ENCODE measurements at regions not wholly inside any gene's neighbourhood (a gene's known extent, or its start where the extent isn't known, plus 50 kb on each side); places are given as distances from the start of the nearest gene placed in this dataset.
"Not testable (repeated sequence)": the region's sequence is repeated elsewhere in the genome, so short reads cannot be mapped to it uniquely, and the experiment has no call there.

GRCh38 chr4:30148828-30149227, 571.3 kb upstream of the PCDH7 start:
- DNase-seq (ENCODE audit: low spot score): not testable (repeated sequence)

GRCh38 chr4:30149539-30149938, 570.6 kb upstream of the PCDH7 start:
- not testable (repeated sequence) for DNase-seq (ENCODE audit: low spot score)

GRCh38 chr4:30153427-30153826, 566.7 kb upstream of the PCDH7 start:
- no peak for DNase-seq (ENCODE audit: low spot score)

DNA sequence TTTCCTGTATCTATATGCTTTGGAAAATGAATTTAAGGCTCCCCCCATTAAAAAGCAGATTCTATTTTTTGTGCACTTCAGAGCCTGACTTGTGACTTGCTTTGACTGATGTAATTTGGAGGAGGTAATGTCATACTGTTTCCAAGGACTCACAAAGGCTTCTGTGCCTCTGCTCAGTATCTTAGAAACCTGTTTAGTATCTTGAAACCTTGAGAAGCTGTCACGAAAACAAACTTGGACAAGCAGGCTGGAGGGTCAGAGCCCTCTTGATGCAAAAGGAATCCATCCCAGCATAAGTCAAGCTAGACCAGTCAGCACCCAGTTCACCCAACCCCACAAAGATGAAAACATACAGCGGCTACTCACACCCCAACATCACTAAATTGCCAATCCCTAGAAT, 560.0 kb upstream of the PCDH7 start:
- no peak for DNase-seq (ENCODE audit: low spot score)

GRCh38 chr4:30172416-30172815, 547.8 kb upstream of the PCDH7 start:
- DNase-seq (ENCODE audit: low spot score): no peak

- DNase-seq (ENCODE audit: low spot score): no peak
Measured at GRCh38 chr4:30181512-30181911, 538.7 kb upstream of the PCDH7 start.

GRCh38 chr4:30181918-30182317, 538.3 kb upstream of the PCDH7 start:
- DNase-seq (ENCODE audit: low spot score): no peak

GRCh38 chr4:30182786-30183185, 537.4 kb upstream of the PCDH7 start:
- DNase-seq (ENCODE audit: low spot score): no peak

DNA sequence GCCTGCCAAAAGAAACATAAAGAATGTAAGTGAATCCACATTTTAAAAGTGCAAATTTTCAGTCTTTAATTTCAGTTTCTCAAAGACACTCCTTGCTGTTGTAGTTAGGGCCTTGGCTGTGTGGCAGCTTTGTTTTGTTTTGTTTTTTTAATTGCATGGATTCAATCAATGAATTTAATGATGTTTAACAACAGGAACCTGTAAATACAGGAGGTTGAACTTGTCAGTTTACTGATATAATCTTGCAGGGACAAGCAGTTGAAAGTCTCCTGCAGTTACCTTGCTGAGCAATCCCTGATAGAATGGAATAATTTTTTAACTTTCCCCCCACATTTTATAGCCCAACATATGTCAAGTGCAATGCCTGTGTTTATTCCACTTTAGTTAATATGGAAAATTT, 528.3 kb upstream of the PCDH7 start:
- no peak for DNase-seq (ENCODE audit: low spot score)

- no peak for DNase-seq (ENCODE audit: low spot score)
Measured at GRCh38 chr4:30207389-30207788, 512.8 kb upstream of the PCDH7 start.

GRCh38 chr4:30208731-30209435, 511.3 kb upstream of the PCDH7 start:
- DNase-seq (ENCODE audit: low spot score): no peak

DNA sequence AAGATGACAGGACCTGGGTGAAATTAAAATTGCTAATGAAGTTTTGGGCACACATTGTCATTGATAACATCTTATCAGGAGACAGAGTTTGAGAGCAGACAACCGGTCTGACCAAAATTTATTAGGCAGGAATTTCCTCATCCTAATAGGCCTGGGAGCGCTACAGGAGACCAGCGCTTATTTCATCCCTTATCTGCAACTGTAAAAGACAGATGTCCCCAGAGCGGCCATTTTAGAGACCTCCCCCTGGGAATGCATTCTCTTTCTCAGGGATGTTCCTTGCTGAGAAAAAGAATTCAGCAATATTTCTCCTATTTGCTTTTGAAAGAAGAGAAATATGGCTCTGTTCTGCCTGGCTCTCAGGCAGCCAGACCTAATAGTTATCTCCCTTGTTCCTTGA, 504.2 kb upstream of the PCDH7 start:
- DNase-seq (ENCODE audit: low spot score): not testable (repeated sequence)

DNA sequence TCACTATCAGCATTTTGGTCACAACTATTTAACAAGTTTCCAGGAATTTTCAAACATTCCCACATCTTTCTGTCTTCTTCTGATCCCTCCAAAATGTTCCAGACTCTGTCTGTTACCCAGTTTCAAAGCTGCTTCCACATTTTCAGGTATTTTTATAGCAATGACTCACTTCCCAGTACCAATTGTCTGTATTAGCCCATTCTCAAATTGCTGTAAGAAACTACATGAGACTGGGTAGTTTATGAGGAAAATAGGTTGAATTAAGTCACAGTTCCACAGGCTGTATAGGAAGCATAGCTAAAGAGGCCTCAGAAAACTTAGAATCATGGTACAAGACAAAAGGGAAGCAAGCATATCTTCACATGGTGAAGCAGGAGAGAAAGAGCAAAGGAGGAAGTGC, 475.0 kb upstream of the PCDH7 start:
- DNase-seq (ENCODE audit: low spot score): no peak

DNA sequence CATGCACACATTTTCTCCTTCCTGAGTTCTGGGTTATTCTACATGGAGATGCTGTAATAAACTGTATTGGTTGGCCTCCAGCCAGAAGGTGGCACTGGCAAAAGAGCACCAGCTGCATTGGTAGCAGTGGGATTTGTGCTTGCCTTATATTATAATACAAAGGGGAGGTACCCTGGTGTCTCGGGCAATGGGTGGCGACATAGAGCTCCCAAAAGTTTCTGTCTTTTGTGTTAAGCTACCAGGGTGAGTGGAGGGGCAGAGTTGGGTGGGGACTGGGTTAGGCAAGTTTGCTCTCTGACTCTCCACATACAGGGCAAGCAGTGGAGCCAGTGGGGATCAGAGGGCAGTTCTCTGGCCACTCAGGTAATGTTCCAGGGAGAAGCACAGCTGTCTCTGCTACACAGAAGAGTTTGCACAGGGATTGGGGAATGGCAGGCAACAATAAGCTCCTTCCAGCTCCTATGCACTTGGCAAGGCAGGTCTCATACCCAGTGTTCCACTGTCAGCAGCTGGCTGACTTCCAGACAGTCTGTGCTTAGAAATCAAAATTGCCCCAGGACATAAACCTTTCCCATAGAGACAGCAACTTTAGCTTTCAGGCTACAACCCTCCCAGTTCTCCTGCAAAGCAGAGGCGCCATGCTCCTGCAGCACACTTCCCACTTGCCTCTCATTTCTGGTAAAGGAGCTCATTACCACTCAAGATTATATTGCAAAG, 463.9 kb upstream of the PCDH7 start:
- no peak for DNase-seq (ENCODE audit: low spot score)

- no peak for DNase-seq (ENCODE audit: low spot score)
Measured at GRCh38 chr4:30258949-30259348, 461.2 kb upstream of the PCDH7 start.

GRCh38 chr4:30262379-30262778, 457.8 kb upstream of the PCDH7 start:
- DNase-seq (ENCODE audit: low spot score): no peak

DNA sequence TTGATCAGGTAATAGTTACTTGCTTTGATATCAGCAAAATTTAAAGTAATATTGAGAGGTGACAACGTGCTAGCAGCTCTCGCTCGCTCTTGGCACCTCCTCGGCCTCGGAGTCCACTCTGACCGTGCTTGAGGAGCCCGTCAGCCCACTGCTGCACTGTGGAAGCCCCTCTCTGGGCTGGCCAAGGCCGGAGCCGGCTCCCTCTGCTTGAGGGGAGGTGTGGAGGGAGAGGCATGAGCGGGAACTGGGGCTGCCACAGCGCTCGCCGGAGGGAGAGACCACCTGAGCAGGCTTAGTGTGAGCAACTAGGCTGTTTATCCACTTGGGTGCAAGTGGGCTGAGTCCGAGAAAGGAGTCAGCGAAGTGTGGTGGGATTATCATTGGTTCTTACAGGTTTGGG, 455.7 kb upstream of the PCDH7 start:
- DNase-seq (ENCODE audit: low spot score): no peak

DNA sequence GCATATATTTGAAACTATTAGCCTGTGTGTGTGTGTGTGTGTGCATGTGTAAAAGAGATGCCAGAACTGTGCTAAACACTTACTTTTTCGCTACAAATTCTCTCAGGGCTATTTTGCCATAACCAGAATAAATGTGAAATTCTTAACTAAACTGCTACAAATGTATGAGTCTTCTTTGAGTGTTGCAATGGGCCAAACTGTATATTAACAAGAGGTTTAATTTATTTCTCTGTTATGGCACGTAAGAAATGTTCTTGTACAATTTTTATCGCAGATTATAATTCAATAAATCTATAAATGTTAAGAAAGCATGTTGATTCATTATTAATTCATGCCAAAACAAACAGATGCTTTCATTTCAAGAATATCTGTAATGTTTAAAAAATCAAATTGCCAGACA, 454.5 kb upstream of the PCDH7 start:
- DNase-seq (ENCODE audit: low spot score): no peak

GRCh38 chr4:30268370-30268769, 451.8 kb upstream of the PCDH7 start:
- DNase-seq (ENCODE audit: low spot score): no peak

DNA sequence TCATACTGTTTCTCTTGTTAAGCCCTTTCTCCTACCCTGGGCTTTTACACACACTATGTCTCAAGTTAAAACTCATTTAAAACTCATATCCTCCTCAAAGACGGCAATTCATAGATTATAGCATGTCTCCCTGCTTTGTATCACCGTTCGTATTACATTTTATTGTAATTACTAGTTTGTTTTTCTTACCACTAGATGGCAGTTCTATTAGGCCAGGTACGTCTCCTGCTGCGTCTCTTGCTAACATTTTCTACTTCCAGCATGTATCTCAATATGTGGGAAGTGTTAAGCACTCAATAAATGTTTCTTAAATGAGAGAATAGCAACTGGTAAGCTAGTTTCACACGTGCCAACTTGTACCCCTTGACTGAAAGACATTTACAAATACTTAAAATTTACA, 450.3 kb upstream of the PCDH7 start:
- no peak for DNase-seq (ENCODE audit: low spot score)

GRCh38 chr4:30281986-30282385, 438.2 kb upstream of the PCDH7 start:
- DNase-seq (ENCODE audit: low spot score): no peak

GRCh38 chr4:30283336-30283735, 436.8 kb upstream of the PCDH7 start:
- no peak for DNase-seq (ENCODE audit: low spot score)

DNA sequence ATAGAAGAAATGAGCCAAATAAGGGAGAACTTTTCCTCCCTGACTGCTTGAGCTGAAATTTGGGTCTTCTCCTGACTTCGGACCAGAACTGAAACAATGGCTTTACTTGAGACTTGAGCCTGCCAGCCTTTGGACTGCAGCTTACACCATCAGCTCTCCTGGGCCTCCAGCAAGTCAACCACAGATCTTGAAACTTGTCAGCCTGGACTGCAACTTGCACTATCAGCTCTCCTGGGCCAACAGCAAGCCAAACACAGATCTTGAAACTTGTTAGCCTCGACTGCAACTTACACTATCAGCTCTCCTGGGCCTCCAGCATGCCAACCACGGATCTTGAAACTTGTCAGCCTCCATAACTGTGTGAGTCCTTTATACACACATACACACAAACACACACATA, 425.9 kb upstream of the PCDH7 start:
- no peak for DNase-seq (ENCODE audit: low spot score)

DNA sequence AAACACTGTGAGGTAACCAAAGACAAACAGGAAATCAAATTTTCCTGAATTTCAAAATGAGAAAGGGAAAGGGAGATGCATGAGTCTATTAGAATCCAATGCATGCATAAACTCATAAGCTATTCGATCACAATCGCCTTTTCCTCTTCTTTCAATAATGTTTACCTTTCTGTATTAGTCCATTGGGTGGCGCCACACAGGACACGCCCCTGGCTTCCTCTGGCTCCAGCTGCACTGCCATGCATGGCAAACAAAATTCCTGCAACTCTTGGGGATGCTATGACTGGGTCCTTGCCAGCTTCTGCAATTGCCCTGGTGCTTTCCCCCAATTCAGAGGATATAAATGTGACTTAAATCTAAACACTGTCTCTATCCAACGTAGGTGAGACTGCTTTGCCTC, 424.5 kb upstream of the PCDH7 start:
- no peak for DNase-seq (ENCODE audit: low spot score)
